ENCODE measurements at regions not wholly inside any gene's neighbourhood (a gene's known extent, or its start where the extent isn't known, plus 50 kb on each side); places are given as distances from the start of the nearest gene placed in this dataset.
"Not testable (repeated sequence)": the region's sequence is repeated elsewhere in the genome, so short reads cannot be mapped to it uniquely, and the experiment has no call there.

DNA sequence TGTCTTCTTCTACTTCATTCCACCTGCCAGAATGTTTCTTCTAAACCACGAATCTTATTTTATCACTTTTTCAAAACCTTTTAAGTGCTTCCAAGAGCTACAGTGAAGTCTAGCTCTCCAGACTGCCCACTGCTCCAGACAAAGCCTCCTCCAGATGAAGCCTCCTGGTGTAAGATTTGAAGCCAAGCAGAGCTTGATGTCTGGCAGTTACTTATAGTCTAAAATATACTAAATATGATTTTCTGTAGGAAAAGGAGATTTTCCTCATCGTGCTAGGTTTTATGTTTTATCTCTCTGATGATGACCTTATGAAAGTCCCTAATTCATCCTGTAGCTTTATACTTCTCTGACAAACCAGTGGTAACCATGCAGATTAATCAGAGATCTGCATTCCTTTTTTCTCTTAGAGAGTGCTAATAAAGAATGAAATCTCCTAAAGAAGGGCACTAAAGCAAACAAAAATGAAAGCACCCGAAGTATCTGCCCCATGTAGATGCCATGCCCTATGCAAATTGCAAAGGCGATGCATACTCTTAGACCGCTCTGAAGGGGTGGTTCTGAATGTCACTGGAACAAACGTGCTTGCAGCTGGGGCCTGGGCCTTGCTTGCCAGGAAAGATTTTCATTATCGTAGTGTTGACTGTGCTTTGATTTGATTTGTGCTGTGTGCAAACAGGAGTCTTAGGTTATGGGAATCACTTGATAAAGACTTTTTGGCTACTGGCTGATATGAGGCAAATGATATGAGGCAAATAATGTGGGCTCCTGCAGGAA lies 314.2 kb downstream of the PID1 start:
- no peak for DNase-seq

DNA sequence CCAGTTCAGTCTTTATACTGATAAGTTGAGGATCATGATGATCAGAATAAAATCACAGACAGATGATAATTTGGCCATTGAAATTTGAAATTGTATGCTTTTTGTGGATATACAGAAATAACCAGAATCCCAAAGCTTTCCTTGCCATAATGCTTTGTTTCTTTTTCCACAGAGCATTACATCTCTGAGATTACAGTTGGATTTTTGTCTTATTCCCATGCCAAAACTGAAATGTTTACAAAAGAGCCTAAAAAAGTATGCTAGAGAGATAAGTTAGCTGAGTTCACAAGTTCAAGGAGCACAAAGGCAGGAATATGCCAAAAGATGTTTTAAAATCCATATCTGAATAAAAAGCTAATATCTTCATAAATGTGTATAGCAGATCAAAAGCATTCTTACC lies 321.3 kb downstream of the PID1 start:
- DNase-seq: no peak

DNA sequence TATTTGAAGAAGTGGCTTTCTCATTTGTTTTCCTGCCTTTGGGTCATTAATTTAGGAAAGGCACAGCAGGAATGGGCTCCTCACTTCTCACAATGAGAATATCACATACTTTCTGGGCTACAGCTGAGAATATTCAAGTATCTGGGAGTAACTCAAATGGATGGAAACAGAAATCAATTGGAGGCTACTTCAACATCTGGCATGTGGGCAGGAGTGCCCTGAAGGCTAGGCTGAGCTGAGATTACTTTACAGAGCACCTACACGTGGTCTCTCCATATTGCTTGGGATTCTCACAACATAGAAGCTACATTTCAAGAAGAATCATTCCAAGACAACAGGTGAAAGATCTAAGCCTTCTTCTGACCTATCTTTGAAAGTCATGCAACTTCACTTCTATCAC lies 325.4 kb downstream of the PID1 start:
- DNase-seq: no peak

DNA sequence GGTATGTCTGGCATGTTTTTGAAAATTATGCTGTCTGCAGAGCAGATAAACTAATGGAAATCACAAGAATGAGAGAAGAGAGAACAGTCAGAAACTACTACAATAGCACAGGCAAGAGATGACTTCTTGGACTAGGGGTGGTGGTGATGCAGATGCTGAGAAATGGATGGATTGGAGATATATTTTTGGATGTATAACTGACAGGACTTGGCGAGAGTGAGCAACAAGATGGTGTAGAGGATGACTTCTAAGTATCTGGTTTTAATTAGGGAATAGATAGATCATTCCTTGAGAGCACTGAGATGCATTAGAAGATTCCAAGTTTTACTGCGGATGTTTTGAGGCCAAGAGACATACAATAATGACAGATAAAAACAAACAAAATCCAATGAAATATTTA lies 328.2 kb downstream of the PID1 start:
- no peak for DNase-seq

DNA sequence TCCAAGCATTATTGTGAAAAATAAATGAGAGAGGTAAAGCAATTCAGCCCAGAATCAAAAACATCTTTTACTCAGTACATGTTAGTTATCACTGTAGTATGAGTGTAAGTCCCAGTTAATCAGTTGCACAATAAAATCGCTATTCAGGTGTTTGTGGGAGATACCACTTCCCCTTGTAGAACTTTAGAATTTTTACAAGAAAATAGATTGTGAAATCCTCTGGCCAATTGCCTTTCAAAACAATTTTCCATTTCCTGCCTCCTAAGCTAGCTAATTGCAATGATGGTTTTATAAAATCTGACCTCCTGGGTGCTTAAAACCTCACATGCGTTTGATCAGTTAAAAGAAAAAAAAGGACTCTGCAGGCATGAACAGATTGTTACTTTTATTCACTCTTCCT lies 332.5 kb downstream of the PID1 start:
- DNase-seq: no peak

DNA sequence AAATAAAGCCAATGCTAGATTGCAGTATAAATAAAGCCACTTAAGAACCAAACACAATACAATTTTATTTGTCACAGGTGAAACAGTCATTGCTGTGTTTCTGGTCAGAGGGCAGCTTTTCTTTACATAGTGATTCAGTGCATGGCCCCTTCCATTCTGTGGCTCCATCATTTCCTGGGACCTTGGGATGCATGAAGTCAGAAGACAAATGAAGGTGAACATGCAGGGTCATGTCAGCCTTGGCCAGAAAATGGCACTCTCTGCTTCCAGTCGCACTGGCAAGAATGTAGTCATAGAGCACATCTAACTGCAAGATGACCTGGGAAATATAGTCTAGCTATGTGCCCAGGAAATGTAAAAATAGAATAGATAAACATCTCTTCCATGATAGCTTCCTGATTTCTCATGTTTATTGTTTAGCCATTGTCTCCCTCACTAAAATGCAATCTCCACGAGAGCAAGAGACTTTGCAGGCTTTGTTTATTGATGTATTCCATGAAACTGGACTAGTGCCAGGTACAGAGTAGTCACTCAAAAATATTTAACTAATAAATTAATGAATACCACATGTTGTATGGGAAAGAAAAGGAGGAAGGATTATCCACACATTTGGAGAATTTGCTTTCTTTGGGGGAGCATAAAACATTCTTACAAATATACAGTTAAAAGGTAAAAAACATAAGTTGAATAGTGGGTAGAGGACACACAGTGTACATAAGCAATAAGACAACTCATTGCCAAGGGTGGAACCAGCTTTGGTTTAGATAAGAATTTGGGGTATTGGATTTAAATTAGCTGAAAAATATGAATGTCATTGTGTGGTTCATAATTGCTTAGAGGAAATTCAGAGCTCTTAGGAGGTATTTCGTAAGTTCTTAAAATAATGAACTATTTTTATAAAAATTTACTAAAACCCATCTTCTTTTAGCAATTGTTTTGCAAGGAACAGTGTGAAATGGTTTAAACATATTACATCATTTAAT lies 343.8 kb downstream of the PID1 start:
- no peak for DNase-seq

DNA sequence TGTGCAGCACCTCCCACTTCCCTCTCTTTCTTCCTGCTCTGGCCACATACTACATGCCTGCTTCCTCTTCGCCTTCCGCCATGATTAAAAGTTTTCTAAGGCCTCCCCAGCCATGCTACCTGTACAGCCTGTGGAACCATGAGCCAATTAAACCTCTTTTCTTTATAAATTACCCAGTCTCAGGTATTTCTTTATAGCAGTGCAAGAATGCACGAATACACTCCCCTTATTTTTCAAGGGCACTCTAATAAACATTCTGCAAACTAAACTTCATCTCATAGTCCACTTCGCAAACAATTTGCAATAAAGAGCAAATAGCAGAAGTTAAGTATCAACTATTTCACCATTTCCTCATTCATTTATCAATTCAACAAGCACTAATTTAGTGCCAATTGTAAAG lies 351.3 kb downstream of the PID1 start:
- no peak for DNase-seq

DNA sequence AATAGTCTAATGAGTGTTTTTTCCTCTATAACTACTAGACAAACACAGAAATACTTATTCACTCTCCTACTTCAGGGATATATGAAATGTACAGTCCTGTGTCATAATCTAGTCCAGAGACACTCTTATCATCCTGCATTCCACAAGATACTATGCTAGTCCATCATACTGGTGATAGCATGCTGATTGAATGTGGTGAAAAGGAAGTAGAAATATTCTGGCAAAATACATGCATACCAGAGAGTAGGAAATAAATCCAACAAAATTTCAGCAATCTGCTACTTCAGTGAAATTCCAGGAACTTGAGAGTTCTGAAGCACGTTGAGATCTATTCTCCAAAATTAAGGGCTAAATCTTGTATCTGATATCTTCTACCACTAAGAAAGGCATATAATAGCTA lies 353.9 kb downstream of the PID1 start:
- DNase-seq: no peak

DNA sequence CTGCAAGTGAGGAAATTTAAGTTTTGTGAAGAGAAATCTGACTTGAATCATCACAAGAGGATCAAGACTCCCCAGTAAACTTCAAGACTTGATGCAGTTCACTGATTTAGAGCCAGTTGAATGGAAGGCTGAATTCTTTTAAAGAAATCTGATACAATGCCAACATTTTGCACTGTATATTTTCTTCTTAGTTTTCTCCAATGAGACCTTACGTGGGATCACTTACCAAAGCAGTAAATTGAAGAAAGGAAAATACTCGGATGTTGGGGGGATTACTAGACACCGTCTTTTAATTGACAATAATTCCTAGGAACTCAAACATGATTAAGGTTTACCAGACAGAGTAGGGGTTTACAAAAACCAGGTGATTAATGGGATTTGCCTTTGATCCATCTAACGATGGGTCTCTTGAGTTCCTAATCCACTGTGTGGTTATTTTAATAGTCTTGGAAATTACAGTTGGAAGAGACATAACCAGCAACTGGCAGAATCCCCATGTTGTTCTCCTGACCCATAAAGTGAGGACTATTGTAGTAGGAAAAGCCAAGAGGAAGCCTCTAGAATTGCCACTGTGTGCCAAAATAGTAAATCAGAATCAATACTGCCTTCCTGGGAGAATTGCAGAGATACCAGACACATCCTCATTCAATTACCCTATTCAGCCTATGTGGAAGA lies 354.5 kb downstream of the PID1 start:
- DNase-seq: no peak

DNA sequence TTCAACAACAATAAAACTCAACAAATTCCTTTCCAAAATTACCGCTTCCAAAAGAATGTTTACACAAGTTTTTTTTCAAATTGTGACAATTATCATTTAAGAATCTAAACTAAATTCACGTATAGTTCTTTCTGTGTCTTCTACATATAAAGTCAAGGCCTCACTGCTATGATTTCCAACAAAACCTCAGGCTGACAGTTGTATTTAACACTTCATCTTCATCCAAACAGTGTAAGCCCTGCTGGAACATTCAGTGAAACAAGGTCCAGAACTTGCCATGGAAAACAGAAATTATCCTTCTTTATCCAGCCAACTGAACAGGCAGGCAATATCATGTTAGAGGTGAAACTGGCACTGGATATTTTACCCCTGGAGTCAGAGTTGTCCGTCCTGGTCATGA lies 357.9 kb downstream of the PID1 start:
- DNase-seq: no peak

DNA sequence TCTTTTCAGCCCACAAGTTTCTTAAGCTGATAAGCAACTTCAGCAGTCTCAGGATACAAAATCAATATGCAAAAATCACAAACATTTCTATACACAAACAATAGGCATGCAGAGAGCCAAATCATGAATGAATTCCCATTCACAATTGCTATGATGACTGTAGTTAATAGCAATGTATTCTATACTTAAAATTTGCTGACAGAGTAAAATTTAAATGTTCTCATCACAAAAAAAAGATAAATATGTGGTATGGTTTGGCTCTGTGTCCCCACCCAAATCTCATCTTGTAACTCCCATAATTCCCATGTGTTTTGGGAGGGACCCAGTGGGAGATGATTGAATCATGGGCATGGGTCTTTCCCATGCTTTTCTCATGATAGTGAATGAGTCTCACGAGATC lies 360.2 kb downstream of the PID1 start:
- not testable (repeated sequence) for DNase-seq

DNA sequence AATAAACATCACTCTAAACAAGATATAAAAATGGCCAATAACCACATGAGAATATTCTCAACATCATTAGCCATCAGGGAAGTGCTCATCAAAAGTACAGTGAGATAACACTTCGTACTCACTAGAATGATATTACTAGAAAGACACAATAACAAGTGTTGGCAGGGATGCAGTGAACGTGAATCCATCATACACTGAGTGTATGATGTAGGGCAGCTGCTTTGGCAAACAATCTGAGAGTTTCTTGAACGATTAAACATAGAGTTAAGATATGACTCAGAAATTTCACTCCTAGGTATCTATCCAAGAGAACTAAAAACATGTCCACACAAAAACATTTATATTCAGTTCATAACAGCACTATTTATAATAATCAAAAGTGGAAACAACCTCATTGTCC lies 368.9 kb downstream of the PID1 start:
- no peak for DNase-seq

DNA sequence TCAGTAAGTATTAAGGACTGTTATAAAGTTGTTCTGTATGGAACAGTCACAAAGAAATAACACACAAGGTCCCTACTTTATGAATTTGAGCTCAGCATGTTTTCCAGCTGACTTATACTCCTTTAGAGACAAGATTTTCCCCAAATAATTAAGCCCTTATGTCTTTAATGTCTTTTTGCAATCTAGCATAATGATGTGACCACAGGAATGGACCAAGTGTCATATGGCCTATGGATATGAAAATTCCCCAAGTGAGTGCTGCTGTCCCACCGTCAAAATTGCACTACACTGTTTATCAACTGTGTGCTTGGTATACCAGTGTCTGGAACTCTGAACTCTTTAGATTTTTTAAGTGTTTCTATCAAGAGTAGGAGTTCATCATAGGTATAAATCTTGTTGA lies 369.6 kb downstream of the PID1 start:
- no peak for DNase-seq

DNA sequence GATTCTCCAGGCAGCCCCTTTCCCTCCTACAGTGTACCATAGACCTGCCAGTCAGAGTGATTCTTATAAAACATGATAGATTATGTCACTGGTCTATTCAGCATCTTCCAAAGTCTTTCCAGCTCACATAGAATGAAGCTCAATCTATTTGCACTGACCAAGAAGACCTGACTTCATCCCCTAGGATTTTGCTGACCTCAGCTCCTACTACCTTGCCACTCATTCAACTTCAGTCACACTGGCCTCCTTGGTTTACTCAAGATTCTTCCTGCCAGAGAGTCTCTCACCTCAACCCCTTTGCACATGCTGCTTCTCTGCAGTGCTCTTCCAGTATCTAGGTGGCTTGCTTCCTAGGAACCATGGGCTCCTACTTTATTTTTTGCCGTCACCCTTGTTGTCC lies 392.9 kb downstream of the PID1 start:
- DNase-seq: no peak

DNA sequence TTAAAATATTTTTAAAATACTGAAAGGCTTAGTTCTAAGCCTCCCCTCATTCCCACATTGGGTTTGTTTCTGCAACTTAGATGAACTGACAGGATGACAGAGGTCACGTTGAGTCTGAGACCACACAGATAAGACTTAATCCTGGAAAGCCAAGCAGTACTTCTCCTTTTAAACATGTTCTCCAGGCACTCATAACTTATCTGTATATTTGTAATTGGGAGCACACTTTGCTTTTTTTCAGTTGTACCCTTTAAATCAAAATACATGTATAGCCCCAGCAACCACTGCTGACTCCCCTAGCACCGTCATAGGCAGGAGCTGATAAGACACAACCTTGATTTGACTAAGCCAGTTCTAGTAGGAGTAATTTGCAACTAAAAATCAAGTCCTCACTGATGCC lies 394.8 kb downstream of the PID1 start:
- no peak for DNase-seq

DNA sequence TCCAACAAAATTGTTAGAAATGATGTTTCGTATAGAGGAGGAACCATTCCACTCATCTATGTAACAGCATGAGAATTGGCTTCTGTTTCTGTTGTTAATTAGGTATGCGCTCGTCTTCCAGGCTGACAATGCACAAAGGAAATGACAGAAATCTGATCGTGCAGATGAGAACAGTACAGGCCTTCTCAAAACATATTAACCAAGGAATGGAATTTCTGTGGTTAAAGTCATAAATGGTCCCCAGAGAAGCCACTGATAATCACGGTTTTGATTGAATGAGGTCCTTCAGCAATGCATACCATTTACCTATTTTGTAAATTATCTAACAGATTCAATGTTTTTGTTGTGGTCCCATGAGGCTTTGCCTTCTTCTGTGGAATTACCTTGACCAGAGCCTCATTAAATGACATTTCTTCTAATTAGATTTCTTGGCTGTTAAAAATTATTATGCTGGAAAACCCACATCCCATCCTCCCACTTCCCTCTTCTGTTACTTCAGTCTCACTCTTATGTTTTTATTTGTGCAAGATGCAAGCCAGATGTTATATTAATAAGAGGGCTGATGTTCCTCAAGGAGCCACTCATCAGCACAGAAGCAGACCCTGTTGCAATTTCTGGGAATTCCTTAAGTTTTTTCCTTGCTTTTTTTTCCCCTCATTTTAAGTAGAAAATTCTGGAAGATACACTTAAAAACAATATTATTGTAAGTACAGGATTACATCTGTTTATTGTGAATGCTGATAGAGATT lies 395.8 kb downstream of the PID1 start:
- DNase-seq: no peak

DNA sequence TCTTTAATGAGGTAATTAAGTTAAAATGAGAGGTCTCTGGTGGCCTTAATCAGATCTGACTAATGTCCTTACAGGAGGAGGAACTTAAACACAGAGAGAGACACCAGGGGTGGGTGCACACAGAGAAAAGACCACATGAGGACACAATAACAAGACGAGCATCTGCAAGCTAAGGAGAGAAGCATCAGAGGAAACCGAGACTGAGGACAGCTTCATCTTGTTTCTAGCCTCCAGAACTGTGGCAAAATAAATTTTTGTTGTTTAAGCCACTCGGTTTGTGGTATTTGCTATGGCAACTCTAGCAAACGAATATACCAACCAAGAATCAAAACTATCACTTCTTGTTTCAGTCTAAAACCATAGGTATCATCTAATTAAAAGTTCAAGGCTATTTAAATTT lies 400.1 kb downstream of the PID1 start:
- DNase-seq: no peak

DNA sequence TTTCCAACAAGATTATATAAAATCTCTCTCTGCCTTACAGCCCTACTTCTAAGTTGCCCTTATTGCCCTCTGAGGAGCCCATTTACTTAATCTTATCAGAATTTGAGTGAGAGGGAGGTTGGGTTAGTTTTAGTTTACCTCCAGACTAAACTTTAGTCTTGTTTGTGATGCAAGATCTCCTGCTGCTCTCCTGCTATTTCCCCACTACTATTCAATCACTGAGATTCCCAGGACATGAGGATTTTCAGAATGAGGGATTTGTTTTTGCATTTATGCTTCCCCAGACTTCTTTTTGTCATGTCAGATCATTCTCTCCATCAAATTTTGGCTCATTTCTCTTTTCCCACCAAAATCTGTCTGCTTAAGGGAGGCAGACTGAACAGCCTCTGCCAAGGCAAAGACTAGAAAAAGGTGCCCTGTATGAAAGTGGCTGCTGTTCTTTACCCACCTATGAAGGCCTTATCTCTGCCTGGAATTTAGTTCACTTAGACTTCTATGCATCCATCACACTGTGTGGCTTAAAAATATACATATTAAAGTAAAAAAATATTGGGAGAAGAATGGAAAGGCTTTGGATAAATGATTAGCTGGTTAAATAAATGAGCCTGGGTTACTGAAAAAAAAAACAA lies 401.3 kb downstream of the PID1 start:
- no peak for DNase-seq

DNA sequence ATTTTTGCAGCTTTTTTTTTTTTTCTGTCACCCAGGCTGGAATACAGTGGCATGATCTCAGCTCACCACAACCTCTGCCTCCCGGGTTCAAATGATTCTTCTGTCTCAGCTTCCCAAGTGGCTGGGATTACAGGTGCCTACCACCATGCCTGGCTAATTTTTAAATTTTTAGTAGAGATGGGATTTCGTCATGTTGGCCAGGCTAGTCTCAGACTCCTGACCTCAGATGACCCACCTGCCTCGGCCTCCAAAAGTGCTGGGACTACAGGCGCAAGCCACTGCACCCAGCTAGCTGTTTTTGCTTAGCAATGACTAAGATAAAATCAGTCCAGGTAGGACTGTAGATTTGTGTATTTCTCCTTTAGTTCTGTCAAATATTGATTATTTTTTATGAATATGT lies 403.7 kb downstream of the PID1 start:
- DNase-seq: no peak

DNA sequence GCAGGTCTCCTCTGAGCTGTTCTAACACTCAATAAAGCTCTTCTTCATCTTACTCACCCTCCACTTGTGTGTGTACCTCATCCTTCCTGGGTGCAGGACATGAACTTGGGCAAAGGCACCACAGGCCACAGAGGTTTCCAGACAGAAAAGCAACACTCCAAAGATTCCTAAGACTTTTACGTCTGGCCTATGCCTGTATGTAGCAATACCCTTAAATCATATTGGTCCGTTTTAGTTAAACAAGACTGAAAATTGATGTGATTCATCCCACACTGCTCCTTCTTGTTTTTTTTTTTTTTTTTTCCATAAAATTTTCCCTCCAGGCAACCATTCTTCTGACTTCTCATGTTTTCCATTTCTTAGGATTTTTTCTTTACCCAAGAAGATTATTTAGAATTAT lies 404.3 kb downstream of the PID1 start:
- no peak for DNase-seq

DNA sequence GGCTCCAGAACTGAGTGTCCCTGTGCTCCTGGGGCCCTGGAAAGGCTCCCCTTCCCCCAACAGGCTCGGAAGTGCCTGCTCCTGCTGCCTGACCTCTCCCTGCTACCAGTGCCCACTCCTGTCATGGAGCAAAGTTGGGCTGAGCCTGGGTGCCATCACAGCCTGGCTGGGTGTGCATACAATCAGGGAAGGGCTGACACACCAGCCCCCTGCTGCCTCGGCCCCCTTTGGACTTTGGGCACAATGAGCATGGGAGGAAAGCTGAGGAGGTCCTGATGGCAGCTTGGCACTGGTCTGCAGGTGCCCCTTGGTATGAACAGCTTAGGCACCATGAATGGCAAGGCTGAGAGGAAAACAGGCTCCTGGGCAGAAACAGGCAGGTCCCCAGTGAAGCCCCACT lies 405.0 kb downstream of the PID1 start:
- no peak for DNase-seq

DNA sequence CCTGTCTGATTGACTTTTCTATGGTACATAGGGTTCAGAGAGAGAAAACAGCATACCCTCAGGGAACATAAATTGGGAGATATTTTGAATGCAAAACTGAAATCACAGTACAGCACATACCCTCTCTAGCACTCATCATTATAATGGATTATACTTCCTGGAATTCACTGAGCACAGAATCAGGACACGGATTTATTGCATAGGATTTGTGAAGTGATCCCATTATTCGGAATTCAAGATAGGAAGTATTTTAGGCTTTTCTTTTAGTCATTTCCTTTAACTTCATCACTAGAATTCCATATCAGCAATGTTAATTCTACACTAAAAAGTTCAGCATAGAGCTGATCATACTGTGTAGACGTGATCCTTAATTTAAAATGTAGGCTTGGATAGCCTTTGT lies 407.0 kb downstream of the PID1 start:
- DNase-seq: no peak

All from inflammatory macrophage treated with lipopolysaccharide for 1 hour (primary cell).